GOT3 (cell line): ENCODE measurements at regions not wholly inside any gene's neighbourhood (a gene's known extent, or its start where the extent isn't known, plus 50 kb on each side); places are given as distances from the start of the nearest gene placed in this dataset.

ENCODE experiments used
- DNase-seq: peaks from one replicate; lab custom pipeline; 2025; ENCODE audit warnings: mixed read lengths; lab: John Stamatoyannopoulos, UW

DNA sequence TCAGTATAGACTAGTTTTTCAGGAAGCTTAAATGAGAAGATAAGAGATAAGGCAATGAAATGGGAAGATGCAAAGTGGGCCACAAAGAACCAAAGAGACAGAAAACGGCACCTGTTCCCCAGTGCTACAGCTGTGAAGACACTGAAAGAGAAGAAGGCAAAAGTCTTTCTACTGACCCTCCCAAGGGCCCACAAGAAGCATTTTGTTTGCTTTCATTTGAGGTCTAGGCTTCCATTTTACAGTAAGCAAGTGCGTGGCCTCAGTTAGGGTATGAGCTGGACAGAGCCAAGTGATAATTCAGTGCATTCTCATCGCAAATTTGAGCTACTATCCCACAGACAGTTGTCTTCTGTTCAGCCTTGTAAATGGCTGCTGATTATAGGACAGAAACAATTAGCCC, 53.4 kb upstream of the STK17B start:
- DNase-seq = no peak

DNA sequence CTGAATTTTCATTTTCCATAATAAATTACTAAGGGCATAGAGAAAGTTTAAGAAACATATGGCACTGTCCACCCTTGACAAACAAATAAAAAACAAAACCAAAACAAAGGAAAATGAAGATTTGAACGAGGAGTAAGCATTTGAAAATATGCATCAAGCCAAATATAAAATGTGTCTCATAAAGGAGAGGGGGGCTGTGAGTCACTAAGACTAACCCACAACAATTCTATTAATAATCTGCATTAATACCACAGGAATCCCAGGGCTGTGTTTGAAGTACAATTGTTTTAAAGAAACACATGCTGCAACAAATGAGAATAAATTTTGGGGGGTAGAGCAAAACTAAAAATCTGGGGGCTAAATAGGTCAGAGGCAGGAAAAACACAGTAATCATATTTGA, 53.8 kb upstream of the STK17B start:
- no peak for DNase-seq

DNA sequence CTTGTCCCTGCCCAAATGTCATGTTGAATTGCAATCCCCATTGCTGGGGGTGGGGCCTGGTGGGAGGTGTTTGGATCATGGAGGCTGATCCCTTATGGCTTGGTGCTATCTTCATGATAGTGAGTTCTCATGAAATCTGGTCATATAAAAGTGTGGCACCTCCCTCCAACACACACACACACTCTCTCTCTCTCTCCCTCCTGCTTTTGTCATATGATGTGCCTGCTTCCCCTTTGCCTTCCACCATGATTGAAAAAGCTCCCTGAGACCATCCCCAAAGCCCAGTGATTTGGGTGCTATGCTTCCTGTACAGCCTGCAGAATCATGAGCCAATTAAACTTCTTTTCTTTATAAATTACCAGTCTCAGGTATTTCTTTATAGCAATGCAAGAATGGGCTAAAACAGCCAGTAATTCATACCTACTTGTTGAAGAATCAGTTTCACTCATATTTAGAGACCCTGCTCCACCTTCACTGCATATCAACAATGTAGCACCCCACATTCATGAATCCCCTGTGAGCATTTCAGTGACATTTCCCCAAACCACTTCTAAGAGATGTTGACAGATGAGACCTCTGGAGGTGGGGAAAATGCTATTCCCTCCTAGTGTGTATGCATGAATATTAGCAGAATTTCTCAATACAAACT, 54.8 kb upstream of the STK17B start:
- no peak for DNase-seq

DNA sequence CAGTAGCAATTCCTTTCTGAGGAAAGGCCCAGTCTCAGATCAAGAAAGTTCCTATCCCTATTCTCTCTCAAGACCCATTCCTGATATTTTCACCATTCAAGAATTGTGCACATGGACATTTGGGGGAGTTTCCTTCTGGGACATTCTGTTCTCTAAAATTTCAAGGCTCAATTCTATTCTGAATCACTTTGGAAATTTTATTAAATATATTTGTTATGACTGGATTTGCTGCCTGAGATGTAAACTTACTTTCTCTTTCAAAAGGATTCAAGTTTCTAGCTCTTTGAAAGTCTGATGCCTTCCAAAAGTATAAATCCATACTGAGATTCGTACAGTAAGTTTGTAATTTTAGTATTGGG, 55.3 kb upstream of the STK17B start:
- DNase-seq = no peak

DNA sequence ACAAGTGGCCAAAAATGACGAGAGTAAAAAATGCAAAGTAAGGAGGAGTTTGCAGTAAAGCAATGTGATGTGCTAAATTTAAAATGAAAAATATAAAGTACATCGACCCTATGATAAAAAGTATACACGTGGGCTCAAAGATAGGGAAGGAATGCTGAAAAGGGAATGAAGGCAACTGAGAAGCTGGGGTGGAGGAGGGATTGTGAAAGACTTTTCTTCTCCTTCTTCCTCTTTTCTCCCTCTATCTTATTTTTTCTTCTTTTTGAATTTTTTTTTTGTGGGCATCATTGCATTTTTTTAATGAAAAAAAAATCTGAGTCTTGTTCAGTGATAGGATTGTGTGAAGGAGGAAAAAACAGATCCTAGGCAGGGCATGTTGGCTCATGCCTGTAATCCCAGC, 57.6 kb upstream of the STK17B start:
- no peak for DNase-seq

DNA sequence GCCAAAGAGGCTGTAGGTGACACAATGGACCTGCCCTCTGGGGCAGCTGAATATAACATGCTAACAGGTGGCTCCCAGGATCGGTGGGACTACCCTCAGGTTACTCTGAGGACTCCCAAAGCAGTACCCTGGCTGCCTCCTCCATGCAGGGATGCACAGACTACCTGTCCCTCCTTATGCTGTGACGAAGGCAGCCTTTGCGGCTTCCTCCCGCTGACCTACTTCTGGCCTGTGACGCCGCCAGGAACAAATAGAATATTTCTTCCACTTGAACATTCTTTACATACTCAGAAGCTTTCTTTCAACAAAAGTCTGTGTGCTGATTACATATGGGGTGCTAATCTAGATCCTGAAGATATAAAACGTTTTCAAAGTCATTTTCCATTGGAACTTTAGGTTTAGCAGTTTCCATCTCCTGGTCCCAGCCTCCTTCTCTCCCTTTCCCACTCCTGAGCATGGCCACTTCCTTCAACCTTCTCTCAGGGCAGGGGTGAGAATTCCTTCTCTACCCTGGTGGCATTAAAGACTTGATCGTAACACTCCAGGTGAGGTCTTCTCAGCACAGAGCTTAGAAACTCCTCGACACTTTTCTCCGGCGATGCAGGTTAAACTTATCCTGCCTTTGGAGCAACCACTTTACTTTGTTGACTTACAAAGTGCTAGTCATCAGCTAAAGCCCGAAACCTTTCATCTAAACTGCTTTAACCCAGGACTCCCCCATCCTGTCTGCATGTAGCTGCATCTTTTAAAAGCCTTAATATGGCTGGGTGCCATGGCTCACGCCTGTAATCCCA, 58.9 kb upstream of the STK17B start:
- DNase-seq = no peak

DNA sequence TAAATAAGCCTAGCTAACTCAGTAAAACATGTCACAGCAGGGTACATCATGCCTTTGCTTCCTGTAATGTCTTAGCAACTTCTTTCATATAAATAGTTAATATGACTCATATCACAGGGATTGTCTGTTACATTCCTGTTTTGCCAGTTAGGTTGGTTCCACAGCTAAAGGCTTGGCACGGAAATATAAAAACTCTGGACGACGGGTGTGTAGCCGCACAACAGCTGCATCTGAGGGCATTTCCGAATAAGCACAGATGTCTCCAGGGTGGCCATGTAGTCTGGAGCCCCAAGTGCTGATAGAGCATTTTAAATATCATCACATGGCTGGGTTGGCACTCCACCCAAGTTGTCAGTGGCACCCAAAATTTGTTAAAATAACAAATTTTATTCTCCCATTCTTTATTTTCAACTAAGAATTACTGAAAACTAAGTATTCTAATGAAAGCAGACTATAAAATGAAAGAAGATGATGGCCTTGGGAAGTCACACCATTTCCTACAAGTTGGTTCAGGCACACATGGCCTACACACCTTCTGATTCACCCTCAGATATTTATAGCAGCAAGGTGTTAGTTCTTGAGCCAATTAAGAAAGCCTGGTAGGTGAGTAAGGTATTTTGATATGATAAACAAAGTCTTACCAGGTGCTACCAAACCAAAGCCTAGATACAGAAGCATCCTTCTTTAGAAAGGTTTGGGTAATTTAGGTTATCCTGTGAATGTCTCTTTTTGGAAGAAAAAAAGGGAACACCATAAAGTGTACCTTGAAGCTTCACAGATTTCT, 61.8 kb upstream of the STK17B start:
- DNase-seq = no peak

DNA sequence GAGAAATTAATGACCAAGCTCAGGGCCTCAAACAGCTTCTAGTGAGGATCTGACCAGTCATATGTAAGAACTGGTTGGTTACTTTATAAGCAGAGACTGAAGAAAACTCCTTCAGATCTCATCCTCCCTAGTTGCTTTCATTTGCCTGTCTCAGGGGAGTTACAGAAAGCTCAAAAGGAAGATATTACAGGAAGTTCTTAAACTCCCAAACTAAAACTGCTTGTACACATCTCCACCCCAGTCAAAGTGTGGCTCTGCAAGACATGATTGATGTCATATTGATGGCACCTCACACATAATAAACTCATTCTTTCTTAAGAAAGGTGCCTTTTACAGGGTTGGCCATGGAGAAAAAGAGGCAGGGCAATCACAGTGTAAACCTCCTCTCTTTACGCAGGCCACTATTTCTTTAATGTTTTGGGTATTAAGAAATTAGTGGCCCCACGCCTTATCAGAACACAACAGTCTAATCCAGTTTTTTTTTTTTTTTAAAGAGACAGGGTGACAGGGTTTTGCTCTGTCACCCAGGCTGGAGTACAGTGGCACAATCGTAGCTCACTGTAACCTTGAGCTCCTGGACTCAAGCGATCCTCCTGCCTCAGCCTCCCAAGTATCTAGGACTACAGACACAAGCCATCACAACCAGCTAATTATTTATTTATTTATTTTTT, 62.6 kb upstream of the STK17B start:
- no peak for DNase-seq

DNA sequence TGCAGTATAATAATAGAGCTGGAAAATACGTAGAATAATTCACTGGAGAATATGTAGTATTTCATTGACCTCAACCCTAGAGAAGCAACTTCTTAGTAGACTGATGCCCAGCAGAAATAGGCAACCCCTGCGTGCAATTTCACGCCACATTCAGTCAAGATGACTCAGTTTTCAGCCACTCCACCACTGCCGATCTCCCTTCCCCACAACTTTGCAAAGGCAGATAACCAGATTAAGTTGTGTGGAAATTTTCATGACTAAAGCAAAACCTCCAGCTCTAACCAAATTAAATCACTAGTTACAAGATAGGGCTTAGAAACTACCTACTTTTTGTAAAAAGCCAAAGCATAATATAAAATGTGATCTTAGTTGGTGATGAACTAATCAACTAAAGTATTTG, 63.3 kb upstream of the STK17B start:
- DNase-seq = no peak

DNA sequence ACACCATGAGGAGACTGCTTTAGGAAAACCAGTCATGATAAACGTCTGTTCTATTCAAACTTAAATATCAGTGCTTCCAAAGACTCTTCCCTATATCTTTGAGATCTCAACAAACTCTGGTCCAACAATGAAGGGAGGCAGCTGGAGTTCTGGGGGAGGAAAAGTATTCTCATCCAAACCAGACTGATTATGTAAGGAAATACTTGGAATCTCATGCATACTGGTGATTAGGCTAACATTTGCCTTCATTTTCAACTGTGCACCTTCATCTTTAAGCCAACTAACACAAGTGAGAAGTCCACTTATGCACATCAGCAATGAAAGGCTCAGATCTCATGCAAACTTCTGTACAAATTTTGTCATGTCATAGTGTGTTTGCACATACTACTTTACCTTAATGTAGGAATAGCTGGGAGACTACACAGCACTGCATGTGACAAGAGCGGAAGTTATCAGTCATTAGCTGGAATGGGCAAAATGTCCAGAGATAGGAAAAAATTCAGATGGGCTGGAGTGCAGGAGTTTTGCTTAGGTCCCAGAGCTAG, 67.5 kb upstream of the STK17B start:
- DNase-seq = no peak

DNA sequence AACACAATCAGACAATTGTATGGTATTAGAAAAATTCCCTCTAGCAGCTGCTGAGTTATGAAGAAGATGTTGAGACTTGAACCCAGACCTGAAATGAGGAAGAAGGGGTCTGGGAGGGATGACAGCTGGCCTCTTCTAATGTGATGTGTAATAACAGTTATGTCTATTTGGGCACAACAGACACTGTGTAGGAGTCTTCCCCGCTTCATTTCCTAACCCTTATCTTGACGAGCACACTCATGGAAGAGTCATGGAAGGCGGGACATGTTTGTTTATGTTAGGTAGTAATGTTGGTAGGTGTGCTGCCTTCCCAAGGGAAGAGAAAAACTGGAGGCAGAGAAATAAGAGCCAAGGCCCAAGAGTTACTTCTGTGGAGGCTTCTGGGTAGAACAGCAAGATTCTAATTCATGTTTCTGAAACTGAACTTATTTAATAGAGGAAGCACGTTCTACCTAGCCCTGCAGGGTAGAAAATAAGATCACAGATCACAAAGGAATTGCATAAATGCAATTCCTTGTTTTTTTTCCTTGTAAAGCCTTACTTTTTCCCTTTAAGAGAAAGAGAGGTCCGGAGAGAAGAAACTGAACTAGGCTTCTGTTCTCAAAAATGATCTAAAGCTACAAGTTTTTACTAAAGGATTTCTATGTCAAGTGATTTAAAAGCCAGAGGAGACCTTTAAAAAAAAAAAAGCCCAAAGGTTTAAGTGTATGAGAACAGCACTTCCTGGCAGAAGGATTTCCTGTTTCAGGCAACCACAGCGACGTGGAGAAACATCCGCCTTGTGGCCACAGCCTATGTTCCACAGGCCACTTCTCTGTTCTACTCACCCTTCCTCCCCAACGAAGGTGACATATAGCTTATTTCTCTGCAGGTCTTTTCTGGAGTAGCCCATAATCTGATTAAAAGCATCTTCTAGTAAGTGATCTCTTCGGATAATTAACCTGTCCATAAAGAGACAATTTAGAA, 68.5 kb upstream of the STK17B start:
- no peak for DNase-seq

DNA sequence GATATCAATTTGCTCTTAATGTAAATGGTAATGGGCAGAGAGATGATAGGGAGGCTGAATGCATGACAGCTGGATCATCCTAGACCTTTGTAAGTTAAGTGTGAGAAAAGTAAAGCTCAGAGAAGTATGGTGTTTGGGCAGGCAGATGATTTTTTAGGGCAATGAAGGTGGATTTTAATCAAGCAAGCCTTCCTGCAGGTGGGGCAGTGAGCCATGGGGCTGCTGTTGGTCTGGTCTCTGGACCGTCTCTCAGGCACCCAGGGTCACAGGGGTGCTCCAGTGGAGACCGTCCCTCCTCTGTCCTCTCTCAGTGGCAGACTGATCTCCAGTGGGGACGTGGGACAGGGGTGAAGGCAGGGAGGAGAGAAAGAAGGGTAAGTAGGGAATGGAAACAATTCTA, 69.8 kb upstream of the STK17B start:
- no peak for DNase-seq

DNA sequence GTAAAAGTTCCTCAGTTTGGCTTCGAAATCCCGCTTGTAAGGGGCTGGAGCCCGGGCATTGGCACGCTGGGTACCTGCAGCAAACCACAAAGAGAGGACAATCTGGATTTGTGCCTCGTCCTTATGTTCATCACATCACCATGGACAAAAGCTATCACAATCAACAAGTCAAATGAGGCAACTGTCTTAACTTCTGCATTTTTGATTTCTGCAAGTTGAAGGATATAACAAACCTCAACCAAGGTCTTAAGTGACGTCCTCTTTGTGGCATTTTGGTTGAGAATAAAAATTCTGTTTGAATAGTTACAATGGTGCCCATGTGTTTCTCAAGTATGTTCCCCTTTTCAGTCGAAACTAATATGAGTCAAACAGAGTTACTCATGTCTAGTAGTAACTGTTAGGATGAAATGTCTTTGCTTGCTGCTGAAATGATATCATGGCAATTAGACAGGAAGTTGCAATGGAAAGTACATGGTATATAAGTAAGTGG, 70.8 kb upstream of the STK17B start:
- DNase-seq = no peak

DNA sequence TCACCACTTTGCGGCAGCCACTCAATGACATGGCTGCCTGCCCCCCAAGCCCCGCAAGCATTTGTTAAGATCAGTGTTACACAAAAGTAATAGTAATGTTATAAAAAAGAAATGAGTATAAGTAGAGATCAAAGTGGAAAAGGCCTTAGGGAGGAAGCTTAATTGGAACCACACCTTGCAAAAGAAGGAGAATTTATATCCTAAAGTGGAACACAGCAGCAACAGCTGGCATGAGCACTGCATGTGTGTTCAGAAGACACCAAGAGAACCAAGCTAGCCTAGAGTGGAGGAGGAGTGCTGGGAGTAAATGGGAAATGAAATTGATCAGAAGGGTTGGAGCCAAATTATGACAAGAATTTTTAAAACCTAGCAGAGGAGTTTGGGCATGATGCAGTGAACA, 73.1 kb upstream of the STK17B start:
- no peak for DNase-seq

DNA sequence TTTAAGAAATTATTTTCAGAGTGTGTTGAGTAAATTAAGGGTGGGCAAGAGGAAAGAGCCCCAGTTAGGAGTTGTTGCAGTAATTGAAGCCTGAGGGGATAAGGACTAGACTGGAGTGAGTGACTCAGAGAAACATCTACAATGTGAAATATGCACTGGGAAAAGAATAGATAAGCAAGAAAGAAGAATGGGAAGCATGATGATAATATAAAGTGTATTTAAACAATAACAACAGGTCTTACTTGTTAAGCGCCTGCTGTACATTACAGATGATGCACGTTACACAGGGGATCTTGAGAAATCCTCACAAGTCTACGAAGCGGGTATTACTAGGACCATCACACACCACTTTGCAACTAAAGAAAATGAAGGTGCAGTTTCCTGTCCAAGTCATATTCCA, 73.6 kb upstream of the STK17B start:
- no peak for DNase-seq

DNA sequence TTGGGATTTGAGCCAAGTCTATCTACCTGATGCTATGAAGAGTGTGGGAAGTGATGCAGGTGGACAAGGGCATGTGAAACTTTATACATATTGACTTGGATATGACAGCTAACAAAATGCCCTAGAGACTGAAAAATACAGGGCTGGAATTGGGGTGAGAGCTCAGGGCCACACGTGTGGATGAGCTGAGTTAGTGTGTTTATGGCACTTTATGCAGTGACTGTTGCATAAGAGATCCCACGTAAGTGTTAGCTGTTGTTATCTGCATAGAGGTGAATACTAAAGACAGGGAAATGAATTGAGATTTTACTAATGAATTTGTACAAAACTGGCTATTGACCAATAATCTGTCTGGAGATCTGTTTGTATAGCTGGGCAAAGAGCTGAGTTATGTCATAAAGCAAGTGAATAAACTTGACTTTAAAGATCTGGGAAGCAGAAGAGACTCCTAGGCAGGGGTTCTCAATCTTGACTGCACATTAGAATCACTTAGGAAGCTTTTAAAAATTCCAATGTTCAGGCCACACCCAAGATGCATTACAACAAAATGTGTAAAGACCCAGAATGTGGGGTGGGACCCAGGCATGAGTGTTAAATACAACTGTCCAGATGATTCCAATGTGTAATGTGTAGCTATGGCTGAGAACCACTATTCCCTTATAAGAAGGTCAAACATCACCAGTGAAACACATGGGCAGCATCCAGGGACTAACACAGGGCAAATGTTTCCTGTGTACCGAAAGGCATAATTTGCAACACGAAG, 74.2 kb upstream of the STK17B start:
- DNase-seq = no peak

DNA sequence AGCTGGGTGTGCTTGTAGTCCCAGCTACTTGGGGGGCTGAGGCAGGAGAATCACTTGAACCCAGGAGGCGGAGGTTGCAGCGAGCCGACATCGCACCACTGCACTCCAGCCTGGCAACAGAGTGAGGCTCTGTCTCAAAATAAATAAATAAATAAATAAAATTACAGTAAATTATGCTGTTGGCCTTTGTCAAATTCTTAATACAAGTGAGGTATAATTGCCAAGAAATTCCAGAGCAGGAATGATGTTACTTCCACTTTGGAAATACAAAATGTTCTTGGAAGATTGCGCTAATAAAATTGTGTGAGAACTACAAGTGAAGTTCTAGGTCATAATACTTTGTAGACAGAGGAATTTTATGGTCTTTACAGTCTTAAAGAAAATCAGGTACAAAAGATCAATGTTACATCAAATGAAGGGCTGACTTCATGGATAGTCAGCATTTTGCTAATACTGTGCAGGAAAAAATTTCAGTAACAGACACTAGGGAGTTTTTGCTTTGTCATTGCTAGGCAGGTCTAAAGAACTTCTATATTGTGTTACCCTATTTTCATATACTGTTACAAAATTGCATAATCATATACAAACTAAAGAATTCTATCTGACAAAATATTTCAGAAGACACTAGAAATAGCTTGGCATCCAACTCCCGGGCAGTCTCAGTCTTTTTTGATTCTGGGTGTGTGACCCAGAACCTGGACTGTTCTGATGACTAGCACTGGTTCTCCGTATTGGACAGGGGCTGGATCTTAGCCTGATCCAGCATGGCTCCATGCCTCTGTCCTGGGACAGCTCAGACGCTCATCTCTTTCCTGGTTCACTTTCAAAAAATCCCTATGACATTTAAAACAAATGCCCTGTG, 76.0 kb upstream of the STK17B start:
- DNase-seq = no peak

DNA sequence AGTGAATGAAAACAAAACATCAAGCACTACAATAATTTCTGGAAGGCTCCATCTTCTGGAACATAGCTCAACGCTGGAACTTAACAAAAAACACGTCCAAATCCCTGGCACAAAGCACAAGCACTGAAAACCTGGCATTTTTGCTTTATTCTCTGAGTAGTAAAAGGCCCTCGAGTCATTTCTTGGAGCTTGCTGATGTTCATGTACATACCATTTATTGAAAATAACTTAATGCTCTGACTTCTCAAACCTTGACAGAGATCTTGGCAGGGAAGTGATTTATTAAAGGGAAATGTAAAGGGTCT, 76.5 kb upstream of the STK17B start:
- no peak for DNase-seq

DNA sequence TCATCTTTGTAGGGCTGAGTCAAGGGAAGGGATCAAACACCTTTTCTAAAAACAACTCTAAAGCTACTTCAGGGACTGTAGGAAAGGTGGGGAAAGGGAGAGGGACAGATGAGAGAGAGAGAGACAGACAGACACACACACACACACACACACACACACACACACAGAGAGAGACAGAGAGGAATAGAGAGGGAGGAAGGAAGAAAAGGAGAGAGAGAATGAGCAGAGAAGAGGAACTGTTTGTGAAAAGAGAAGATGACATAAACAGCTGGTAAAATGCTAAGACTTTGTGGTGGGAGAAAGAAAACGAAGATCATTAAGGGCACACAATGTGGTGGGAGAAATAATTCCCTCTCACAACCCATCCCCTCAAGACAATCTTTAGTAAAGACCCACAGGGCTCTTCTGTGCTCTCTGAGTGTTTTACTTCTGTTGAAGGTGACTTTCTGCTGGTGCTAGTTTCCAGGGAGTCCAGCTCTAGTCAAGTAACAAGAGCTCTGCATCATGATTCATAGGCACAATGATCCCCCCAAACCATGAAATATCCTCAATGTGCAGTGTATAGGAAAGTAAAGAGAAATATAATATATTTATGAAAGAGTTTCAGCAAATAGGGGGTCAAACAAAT, 77.2 kb upstream of the STK17B start:
- DNase-seq = no peak
